ENCODE measurements at regions not wholly inside any gene's neighbourhood (a gene's known extent, or its start where the extent isn't known, plus 50 kb on each side); places are given as distances from the start of the nearest gene placed in this dataset.

- TF ChIP-seq CTCF (IDR thresholded peaks at IDR 0.05) = no peak
- TF ChIP-seq POLR2A (IDR thresholded peaks at IDR 0.05) = no peak
- intact Hi-C loops (cut with DNase I; ENCODE audit: low total_unique reads) = no loop called here
- 78 to 80% methylated on average over 3 of the region's 3 CpGs for WGBS, 2 donors
- no peak overlapping the region for H3K4me3 ChIP-seq (ENCODE audit: low read depth, poor library complexity, severe bottlenecking)
- DNase-seq (ENCODE audit: low spot score in 2 of 2) = no peak
Observed at GRCh38 chr4:27716693-27717430, 856.2 kb downstream of the STIM2 start.

GRCh38 chr4:27717431-27717755 lies 856.8 kb downstream of the STIM2 start:
- 73 to 82% methylated on average over 4 of the region's 4 CpGs for WGBS, 2 donors
- TF ChIP-seq CTCF (IDR thresholded peaks at IDR 0.05) = no peak
- TF ChIP-seq POLR2A (IDR thresholded peaks at IDR 0.05) = no peak
- no peak for DNase-seq (ENCODE audit: low spot score in 2 of 2)
- intact Hi-C loops (cut with DNase I; ENCODE audit: low total_unique reads) = no loop called here
- H3K4me3 ChIP-seq (ENCODE audit: low read depth, poor library complexity, severe bottlenecking) = no peak overlapping the region

GRCh38 chr4:27720010-27720766 lies 859.5 kb downstream of the STIM2 start:
- no peak for DNase-seq (ENCODE audit: low spot score in 2 of 2)
- no peak overlapping the region for H3K4me3 ChIP-seq (ENCODE audit: low read depth, poor library complexity, severe bottlenecking)
- TF ChIP-seq POLR2A (IDR thresholded peaks at IDR 0.05) (no peak), CTCF (IDR thresholded peaks at IDR 0.05) (no peak)
- intact Hi-C loops (cut with DNase I; ENCODE audit: low total_unique reads) = no loop called here
- 85 to 88% methylated on average over 4 of the region's 4 CpGs for WGBS, 2 donors

GRCh38 chr4:27721193-27721592 lies 860.6 kb downstream of the STIM2 start:
- TF ChIP-seq POLR2A (IDR thresholded peaks at IDR 0.05) = no peak
- no peak for TF ChIP-seq CTCF (IDR thresholded peaks at IDR 0.05)
- no peak overlapping the region for H3K4me3 ChIP-seq (ENCODE audit: low read depth, poor library complexity, severe bottlenecking)
- DNase-seq (ENCODE audit: low spot score in 2 of 2) = no peak
- intact Hi-C loops (cut with DNase I; ENCODE audit: low total_unique reads) = no loop called here
- whole genome bisulfite sequencing, 2 donors = 89 to 92% methylated on average over 8 of the region's 8 CpGs

- intact Hi-C loops (cut with DNase I; ENCODE audit: low total_unique reads) = no loop called here
- no peak for TF ChIP-seq CTCF (IDR thresholded peaks at IDR 0.05)
- no peak for TF ChIP-seq POLR2A (IDR thresholded peaks at IDR 0.05)
- WGBS, 2 donors = 77 to 80% methylated on average over 3 of the region's 3 CpGs
- no peak for DNase-seq (ENCODE audit: low spot score in 2 of 2)
- H3K4me3 ChIP-seq (ENCODE audit: low read depth, poor library complexity, severe bottlenecking) = no peak overlapping the region
Observed at GRCh38 chr4:27728892-27729291, 868.3 kb downstream of the STIM2 start.

Data from lower leg skin (tissue), 4 donors.